T-helper 1 cell (primary cell): ENCODE measurements at regions not wholly inside any gene's neighbourhood (a gene's known extent, or its start where the extent isn't known, plus 50 kb on each side); places are given as distances from the start of the nearest gene placed in this dataset.
A peak's percentile ranks its signal among the peaks of the same experiment; 100 is the strongest.

ENCODE experiments used
- DNase-seq, 5 donors: peaks; one replicate each; pipeline ENCODE4 v3.0.0-alpha.2; 2012 to 2020

- DNase-seq: no peak
Measured at GRCh38 chr15:38073178-38073946, 138.9 kb downstream of the TMCO5A start.

DNA sequence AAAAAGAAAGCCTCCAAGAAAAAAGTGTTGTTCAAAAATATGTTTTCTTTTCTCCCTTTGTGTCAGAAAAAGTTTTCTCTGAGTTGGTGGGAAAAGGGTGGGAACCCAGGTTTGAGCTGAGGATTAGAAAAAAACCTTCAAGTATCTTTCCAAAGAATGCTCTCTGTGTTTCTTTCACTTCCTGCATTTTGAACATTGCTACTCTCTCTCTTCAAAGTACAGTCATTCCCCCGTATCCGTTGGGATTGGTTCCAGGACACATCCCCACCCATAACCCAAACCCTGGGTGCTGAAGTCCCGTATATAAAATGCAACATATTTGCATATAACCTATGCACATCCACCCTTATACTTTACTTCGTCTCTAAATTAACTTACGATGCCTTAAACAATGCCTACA, 139.6 kb downstream of the TMCO5A start:
- no peak for DNase-seq

- no peak for DNase-seq
Measured at GRCh38 chr15:38075466-38075865, 141.0 kb downstream of the TMCO5A start.

GRCh38 chr15:38076786-38077185, 142.3 kb downstream of the TMCO5A start:
- no peak for DNase-seq

GRCh38 chr15:38079236-38079635, 144.8 kb downstream of the TMCO5A start:
- DNase-seq: no peak

DNA sequence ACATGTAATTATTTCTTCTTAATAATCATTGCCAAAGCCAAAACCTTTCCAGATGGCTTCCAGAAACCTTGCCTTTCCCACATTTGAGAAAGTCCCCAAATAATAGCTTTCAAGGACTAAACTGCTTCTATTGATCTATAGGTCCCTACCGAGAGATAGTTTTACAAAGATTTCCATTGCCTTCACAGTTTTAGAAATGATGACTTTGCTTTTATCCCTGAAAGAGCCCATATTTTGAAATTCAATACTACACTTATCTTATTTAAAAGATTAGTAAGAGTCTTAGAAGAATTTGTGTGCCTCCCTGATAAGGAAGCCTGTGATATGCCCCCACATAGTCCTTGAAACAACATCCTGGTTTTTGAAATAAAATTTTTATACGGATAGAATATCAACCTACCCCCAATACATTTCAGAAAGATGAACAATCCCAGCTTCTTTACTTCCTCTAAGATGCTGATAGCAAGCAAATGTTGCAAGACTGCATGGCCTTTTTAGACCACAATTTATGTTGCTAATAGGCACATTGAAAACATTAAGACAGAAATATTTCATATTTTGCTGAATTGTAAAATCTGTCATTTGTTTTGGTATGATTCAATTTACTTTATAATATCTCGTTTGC, 146.3 kb downstream of the TMCO5A start:
- DNase-seq: no peak

- DNase-seq: peak in 1 of 5 donors; percentile 68
Measured at GRCh38 chr15:38084289-38084688, 149.8 kb downstream of the TMCO5A start.

DNA sequence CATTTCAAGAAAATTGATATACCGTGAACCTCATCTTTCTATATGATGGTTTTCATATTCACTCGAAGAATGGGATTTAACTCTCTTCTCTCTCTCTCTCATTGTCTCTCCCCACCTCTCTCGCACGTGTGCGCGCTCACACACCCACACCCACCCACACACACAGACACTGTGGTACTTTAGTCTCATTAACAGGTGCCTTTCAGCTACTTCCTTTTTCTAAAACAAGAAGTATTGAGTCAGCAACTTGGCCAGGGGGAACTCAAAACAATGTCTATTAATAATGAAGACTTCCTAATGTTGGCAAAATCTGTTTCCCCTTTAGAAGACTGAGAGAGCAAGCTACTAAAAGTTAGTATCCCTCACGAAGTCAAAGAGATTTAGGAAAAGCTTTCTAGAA, 150.7 kb downstream of the TMCO5A start:
- no peak for DNase-seq

DNA sequence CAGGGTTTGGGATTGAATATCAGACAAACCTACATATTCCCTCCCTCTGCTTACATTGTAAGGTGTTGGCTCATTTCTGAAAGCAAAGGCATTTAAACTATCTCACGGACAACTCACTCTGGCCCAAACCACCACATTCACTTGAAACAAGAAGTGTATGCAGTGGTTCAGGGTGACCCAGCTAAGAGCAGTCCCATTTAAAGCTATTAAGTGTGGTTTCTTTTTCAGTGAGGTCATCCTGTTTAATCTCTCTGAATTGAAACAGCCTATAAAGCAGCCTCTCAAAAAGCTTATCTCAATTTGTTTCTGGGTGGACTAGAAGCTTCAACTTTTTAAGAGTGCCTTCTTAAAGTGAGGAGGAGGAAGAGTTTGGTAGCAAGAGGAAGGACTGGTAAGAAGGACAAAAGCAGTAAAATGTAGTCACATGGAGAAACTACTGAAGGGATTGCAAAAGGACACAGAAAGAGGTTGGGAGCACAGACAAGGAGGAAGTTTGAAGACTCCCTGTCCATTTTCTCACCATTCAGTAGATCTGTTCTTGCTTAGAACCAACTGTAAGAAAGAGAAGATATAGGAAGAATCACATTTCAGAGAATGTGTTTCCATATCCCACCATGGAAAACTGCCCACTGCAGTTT, 151.6 kb downstream of the TMCO5A start:
- no peak for DNase-seq

DNA sequence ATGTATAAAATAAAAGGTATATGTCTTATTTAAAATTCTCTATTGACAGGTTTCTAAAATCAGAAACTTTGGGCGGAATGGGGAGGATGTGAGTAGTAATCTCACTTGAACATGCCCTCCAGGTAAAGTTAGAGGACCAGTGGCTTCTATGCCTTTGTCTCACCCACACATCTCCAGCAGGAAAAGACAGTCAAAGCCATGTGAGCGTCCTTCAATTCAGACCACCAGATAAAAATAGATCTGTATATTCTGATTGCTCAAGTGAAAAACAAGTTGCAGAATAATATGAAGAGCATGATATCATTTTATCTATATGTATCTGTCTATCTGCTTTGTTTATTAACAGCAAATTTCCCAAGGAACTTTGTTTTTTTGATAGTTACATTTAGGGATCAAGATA, 152.2 kb downstream of the TMCO5A start:
- no peak for DNase-seq

- DNase-seq: no peak
Measured at GRCh38 chr15:38088971-38089370, 154.5 kb downstream of the TMCO5A start.

DNA sequence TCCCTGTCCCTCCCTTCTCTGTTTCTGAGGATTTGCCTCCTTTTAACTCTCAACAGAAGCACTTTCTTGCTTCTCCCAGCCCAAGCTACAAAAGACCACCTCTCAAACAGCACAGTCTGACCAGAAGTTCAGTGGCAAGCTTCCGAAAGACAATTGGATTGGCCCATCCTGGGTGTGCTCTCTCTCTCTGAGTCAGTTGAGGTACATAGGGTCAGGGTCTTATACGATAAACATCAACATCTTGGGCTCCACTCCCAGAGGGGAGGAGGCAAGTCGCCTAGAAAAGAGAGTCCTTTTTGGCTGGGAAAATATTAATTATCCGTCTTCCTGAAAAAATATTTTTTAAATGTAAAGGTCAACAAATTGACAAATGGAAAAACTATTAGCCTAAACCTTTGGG, 155.8 kb downstream of the TMCO5A start:
- no peak for DNase-seq

GRCh38 chr15:38090678-38091077, 156.2 kb downstream of the TMCO5A start:
- no peak for DNase-seq

DNA sequence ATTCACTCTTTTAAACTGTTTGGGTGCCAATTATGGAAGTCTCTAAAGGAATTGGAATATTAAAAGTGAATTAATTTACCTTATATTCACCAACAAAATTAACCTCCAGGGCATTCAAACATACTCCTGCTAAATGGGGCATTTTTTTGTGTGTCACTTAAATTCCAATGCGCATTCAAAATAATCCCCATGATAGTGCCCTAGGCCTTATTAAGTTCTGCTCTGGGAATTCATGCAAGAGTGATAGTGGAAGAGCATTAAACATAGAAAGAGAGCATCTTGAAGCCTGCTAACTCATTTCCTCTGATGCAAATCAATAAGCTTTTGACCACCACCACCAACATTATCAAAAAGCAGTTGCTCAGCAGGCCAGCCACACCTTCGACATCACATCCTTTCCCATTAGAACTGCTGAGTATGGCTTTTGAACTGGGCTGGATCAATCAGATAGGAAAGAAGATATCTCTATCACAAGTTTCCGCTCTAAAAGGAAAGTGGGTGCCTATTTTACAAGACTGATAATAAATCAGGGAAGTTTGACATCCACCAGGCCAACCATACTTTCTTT, 156.7 kb downstream of the TMCO5A start:
- no peak for DNase-seq

GRCh38 chr15:38093931-38094330, 158.7 kb upstream of the SPRED1 start:
- peak in 1 of 5 donors; percentile 25 for DNase-seq

DNA sequence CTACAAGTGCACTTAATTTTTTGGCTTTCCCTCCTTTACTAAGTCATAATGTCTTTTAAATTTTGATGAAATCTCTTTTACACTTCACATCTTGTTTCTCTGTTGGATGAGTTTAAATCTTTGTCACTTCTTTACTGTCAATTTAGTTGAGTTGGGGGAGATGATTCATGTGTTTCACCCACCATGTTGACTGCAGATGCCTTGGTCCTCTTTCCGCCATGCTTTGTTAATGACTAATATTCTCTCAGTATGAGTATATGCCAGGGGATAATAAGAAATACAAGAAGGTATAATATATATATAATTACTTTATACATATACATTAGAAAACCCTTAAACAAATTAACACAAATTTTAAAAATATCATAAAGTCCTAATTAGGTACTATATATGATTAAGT, 149.7 kb upstream of the SPRED1 start:
- no peak for DNase-seq

DNA sequence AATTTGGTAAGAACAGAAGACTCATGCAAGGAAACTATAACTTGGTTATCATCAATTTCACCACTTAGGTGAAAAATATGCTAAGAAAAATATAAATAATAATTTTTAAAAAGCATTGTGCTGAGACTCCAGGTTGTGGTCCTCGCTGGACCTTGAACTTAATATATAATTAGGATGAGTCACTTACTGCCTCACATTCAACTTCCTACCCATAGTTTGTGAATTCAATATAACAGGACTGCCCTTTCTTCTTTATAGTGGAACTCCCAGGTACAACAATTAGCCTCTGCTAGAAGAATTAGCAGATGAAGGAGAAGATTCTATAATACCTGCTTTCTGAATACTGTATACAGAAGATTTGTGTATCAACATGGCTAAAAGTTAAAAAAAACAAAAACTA, 149.1 kb upstream of the SPRED1 start:
- DNase-seq: no peak

DNA sequence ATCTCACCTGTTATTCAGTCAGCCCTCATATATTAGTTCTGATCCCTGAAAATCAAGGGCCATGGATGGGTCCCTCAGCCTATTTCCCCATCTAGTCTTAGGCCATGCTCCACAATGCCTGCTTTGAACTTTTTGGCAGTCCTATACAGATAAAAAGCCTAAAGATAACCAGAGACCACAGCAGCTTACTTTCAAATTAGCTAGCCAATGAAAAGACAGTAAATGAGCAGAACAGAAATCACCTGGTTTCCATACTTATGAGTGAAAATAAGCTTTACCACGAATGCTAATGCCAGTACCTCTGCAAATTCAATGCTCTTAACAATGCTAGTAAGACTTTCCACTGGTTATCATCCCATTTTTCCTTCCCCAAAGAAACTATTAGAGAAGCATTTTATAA, 141.6 kb upstream of the SPRED1 start:
- no peak for DNase-seq

GRCh38 chr15:38112406-38112805, 140.2 kb upstream of the SPRED1 start:
- no peak for DNase-seq

- DNase-seq: no peak
Measured at GRCh38 chr15:38115121-38115520, 137.5 kb upstream of the SPRED1 start.

DNA sequence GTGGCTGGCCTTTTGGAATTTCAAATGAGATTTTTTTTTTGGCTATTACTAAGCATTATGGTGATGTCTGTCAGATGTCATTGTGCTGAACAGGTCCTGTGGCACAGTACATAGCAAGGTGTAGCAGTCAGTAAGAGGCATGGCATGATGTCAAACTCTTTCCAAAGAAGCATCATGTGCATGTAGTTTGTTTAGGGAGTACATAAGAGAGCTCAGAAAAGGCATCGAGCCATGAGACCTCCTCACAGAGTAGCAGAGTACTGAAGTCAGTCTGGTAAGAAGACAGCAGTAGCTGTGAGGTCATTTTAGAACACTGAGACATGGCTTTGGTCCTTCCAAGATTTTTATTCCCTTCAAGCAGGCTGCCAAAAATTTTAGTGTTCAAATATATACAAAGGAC, 134.9 kb upstream of the SPRED1 start:
- no peak for DNase-seq

DNA sequence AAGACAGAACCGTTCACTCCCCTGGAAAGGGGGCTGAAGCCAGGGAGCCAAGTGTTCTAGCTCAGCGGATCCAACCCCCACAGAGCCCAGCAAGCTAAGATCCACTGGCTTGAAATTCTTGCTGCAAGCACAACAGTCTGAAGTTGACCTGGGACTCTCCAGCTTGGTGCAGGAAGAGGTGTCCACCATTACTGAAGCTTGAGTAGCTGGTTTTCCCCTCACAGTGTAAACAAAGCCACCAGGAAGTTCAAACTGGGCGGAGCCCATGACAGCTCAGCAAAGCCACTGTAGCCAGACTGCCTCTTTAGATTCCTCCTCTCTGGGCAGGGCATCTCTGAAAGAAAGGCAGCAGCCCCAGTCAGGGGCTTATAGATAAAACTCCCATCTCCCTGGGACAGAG, 132.8 kb upstream of the SPRED1 start:
- DNase-seq: peak in 1 of 5 donors; percentile 27

- DNase-seq: no peak
Measured at GRCh38 chr15:38127306-38127771, 125.3 kb upstream of the SPRED1 start.

DNA sequence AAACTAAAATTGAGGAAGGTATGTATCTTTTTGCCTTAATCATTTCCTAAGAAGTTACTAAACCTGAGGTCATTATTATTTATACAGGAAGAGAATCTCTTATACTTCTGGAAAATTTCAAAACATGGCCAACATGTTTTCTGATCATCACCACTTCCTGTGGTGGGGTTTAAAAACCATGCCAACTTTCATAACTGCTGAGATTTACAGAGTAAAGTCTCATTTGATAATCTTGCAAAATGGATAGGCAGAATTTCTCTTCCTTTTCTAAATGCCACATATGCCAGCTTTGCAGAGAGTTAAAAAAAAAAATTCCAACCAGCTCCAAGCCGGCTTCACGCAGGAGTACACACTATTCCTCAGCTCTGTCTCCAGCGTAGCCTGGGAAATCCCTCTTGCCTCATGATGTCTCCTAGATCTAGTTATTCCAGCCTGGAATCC, 124.3 kb upstream of the SPRED1 start:
- DNase-seq: no peak
